ENCODE measurements at regions not wholly inside any gene's neighbourhood (a gene's known extent, or its start where the extent isn't known, plus 50 kb on each side); places are given as distances from the start of the nearest gene placed in this dataset.

GRCh38 chr11:122348659-122349409 lies 232.8 kb upstream of the BLID start:
- ATAC-seq (ENCODE audit: low read depth): no peak
- intact Hi-C loops (cut with micrococcal nuclease): no loop called here
- H3K27ac Mint-ChIP-seq: no peak overlapping the region
- H3K36me3 Mint-ChIP-seq (ENCODE audit: low read depth): no peaks in the 10 kb centered on the region
- no peak for DNase-seq
- ChIA-PET CTCF (no interaction called here), POLR2A (no interaction called here)
- H3K4me3 Mint-ChIP-seq: no peak overlapping the region
- H3K9me3 Mint-ChIP-seq: peaks cover 2% of the 10 kb centered on the region
- TF ChIP-seq CTCF (IDR thresholded peaks at IDR 0.05): no peak
- H3K4me1 Mint-ChIP-seq: no peaks in the 10 kb centered on the region
- peaks cover 1% of the 10 kb centered on the region for H3K27me3 Mint-ChIP-seq

- H3K9me3 Mint-ChIP-seq: peaks cover 4% of the 10 kb centered on the region
- H3K4me3 Mint-ChIP-seq: no peak overlapping the region
- ATAC-seq (ENCODE audit: low read depth) (no peak), DNase-seq (no peak)
- no peak overlapping the region for H3K27ac Mint-ChIP-seq
- intact Hi-C loops (cut with micrococcal nuclease): no loop called here
- ChIA-PET POLR2A (no interaction called here), CTCF (no interaction called here)
- peaks cover 1% of the 10 kb centered on the region for H3K27me3 Mint-ChIP-seq
- TF ChIP-seq CTCF (IDR thresholded peaks at IDR 0.05): no peak
- no peaks in the 10 kb centered on the region for H3K4me1 Mint-ChIP-seq
- H3K36me3 Mint-ChIP-seq (ENCODE audit: low read depth): no peaks in the 10 kb centered on the region
These were observed 230.0 kb upstream of the BLID start for GRCh38 chr11:122346006-122346405.

GRCh38 chr11:122345586-122345985 lies 229.6 kb upstream of the BLID start:
- CTCF ChIA-PET: no interaction called here
- Mint-ChIP-seq H3K27ac (no peak overlapping the region), H3K4me1 (no peaks in the 10 kb centered on the region), H3K27me3 (peaks cover 1% of the 10 kb centered on the region), H3K4me3 (no peak overlapping the region), H3K9me3 (peaks cover 4% of the 10 kb centered on the region), H3K36me3 (ENCODE audit: low read depth) (no peaks in the 10 kb centered on the region)
- POLR2A ChIA-PET: no interaction called here
- ATAC-seq (ENCODE audit: low read depth) (no peak), DNase-seq (no peak)
- intact Hi-C loops (cut with micrococcal nuclease): no loop called here
- TF ChIP-seq CTCF (IDR thresholded peaks at IDR 0.05): no peak

DNA sequence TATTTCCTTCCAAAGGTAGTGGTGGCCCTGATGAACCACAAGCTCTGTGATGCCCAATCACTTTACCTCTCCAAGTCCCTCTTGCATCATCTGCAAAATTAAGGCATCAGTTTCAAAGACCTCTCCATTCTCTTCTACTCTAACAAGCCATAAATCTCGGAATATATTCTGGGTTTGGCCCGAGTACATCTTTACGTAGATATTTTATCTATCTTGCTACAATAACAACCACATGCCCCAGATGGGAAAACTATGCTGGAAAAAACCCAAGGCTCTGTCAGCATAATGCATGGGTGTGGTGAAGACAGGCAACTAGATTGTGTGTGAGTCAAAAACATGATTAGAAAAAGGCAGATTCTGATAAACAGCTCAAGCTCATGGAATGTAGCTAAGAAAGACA lies 228.2 kb upstream of the BLID start:
- intact Hi-C loops (cut with micrococcal nuclease): no loop called here
- ATAC-seq (ENCODE audit: low read depth) (no peak), DNase-seq (no peak)
- peaks cover 4% of the 10 kb centered on the region for H3K9me3 Mint-ChIP-seq
- H3K4me3 Mint-ChIP-seq: no peak overlapping the region
- no peaks in the 10 kb centered on the region for H3K4me1 Mint-ChIP-seq
- H3K36me3 Mint-ChIP-seq (ENCODE audit: low read depth): no peaks in the 10 kb centered on the region
- H3K27me3 Mint-ChIP-seq: peaks cover 1% of the 10 kb centered on the region
- H3K27ac Mint-ChIP-seq: no peak overlapping the region
- ChIA-PET POLR2A (no interaction called here), CTCF (no interaction called here)
- no peak for TF ChIP-seq CTCF (IDR thresholded peaks at IDR 0.05)

- no peak overlapping the region for H3K4me3 Mint-ChIP-seq
- ATAC-seq (ENCODE audit: low read depth): no peak
- TF ChIP-seq CTCF (IDR thresholded peaks at IDR 0.05): no peak
- H3K9me3 Mint-ChIP-seq: peaks cover 4% of the 10 kb centered on the region
- no peaks in the 10 kb centered on the region for H3K4me1 Mint-ChIP-seq
- H3K36me3 Mint-ChIP-seq (ENCODE audit: low read depth): no peaks in the 10 kb centered on the region
- intact Hi-C loops (cut with micrococcal nuclease): no loop called here
- H3K27me3 Mint-ChIP-seq: peaks cover 1% of the 10 kb centered on the region
- POLR2A ChIA-PET: no interaction called here
- H3K27ac Mint-ChIP-seq: no peak overlapping the region
- DNase-seq: no peak
- CTCF ChIA-PET: no interaction called here
These were observed 227.2 kb upstream of the BLID start for GRCh38 chr11:122343210-122343609.

All from activated B cell treated with CpG ODN at 0.5 μM for 24 hours (primary cell).